ENCODE measurements at regions not wholly inside any gene's neighbourhood (a gene's known extent, or its start where the extent isn't known, plus 50 kb on each side); places are given as distances from the start of the nearest gene placed in this dataset.

GRCh38 chr15:70151462-70151861, 53.7 kb upstream of the TLE3 start:
- TF ChIP-seq CTCF (IDR thresholded peaks at IDR 0.05; ENCODE audit: insufficient read depth, low read length) (no peak), GABPA (IDR thresholded peaks at IDR 0.05; ENCODE audit: low read depth) (no peak)
